ENCODE measurements at regions not wholly inside any gene's neighbourhood (a gene's known extent, or its start where the extent isn't known, plus 50 kb on each side); places are given as distances from the start of the nearest gene placed in this dataset.
"Not testable (repeated sequence)": the region's sequence is repeated elsewhere in the genome, so short reads cannot be mapped to it uniquely, and the experiment has no call there.

DNA sequence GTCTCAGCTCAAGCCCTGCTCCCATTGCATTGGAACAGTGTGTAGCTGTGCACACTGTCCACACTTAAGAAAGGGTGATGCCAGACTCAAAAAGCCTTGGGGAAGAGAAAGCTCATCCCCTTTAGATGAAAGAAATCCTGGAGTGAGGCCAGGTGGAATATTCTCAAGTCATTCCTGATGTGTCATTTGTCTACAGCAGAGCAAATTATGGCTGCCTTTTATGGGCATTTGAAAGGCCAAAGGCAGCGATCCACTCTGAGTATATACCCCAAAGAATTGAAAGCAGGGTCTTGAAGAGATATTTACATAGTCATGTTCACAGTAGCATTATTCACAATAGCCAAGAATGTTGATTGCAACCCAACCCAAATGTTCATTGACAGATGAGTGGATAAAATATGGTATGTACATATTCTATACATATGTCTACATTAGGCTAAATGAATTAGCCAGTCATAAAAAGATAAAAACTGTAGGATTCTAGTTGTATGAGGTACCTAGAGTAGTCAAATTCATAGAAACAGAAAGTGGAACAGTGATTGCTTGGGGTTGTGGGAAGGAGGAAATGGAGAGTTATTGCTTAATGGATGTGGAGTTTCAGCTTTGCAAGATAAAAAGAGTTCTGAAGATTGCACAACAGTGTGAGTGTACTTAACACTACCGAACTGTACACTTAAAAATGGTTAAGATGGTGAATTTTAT is 214.9 kb downstream of the KCNRG start:
- no peak for DNase-seq (ENCODE audit: low spot score)

DNA sequence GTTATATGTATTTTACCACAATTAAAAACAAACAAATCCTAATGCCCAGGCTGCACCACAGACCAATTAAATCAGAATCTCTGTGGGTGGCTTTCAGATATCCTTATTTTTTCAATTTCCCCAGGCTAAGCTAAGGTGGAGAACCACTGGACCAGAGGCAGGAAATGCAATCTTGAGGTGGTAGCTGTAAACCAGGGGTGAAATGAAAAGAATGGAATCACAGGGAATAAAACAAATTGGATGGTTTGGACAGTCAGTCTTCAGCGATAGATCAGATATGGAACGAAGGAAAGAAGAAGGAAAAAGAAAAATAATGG is 215.4 kb downstream of the KCNRG start:
- DNase-seq (ENCODE audit: low spot score) = no peak

DNA sequence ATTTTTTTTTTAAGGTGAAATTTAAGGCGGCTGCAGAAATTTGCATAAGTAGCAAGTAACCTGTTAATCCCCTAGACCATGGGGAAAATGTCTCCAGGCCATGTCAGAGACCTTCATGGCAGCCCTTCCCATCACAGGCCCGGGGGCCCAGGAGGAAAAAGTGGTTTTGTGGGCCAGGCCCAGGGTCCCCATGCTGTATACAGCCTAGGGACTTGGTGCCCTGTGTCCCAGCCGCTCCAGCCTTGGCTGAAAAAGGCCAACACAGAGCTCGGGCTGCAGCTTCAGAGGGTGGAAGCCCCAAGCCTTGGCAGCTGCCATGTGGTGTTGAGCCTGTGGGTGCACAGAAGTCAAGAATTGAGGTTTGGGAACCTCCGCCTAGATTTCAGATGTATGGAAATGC is 218.3 kb downstream of the KCNRG start:
- not testable (repeated sequence) for DNase-seq (ENCODE audit: low spot score)

DNA sequence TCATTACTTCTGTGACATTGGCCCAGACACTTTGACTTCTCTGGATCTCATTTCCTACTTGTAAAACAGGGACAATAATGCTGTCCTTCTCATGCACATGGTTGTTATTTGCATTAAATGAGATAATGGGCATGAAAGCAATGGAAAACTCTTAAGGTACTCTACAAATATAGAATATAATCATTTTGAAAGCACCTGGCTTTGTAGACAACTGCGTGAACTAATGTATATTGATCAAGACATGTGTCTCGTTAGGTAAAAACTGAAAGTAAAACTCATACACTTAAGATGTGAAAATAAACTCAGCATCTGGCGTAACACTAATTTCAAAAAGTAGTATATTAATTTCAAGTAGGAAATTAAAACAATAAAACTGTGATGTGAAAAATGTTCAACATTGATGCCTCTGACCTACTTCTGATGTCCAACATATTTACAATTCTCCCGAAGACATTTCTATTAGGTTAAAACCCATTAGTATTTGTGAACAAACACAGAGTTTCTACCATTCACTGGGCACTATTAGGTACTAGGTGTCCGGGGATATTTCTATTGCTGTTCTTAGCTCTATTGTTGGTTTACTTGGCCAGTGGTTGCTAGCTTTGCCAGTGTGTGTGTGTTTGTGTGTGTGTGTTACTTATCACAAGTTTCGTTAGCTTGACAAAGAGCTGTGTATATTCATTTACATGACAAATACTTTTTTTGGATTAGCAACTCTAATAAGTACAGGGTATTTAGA is 220.5 kb downstream of the KCNRG start:
- no peak for DNase-seq (ENCODE audit: low spot score)

DNA sequence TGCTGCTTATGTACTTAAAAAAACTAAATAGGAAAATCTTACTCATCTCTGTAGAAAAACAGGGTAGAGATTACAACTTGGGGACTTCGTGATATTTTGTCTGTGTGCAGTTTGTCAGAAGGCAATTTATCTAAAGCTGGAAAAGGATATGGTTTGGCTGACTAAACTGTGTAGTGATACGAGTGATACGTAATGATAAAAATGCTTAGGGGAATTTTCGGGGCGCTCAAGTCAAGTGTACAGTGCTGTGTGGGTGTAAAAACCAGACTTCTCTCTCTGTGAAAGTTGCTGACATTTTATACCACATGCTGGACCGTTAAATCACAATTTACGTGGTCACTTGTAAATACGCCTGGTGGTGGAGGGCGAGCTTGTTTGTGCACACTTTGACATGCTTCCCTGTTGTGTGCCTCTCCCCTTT is 221.7 kb downstream of the KCNRG start:
- no peak for DNase-seq (ENCODE audit: low spot score)

DNA sequence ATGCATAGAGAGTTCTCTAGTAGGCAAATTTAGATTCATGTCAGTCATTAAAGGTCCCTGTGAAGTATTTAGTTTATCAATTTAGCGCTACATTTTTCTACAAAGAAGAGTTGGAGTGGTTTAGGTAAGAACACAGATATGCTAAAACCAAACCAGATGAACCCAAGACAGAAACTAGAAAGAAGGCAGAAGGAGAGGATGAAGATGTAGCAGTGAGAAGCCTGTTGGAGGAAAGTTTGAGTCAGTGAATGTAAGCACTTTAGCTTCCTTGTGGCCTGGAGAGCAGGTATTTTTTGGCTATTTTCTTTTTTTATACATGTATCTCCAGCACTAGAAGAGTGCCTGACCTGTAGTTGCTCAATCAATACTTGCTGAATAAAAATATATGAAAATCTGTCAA is 223.7 kb downstream of the KCNRG start:
- no peak for DNase-seq (ENCODE audit: low spot score)

DNA sequence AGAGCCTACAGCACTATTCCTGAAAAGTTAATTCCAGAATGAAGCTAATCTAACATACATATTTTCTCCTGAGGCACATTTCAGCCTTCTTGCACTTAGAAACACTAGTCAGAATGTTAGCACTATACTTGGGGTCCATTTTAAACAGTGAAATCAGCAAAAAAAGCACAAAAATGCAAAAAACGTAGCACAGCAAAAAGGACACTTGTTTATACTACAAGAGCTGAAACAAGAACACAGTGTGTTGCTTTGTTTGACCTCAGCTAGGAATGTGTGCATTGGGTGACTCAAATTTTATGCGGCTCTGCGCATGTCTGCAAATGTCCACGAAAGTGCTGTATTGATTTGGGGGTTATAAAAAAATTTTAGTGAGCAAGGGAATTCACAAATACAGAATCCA is 226.2 kb downstream of the KCNRG start:
- DNase-seq (ENCODE audit: low spot score) = no peak

DNA sequence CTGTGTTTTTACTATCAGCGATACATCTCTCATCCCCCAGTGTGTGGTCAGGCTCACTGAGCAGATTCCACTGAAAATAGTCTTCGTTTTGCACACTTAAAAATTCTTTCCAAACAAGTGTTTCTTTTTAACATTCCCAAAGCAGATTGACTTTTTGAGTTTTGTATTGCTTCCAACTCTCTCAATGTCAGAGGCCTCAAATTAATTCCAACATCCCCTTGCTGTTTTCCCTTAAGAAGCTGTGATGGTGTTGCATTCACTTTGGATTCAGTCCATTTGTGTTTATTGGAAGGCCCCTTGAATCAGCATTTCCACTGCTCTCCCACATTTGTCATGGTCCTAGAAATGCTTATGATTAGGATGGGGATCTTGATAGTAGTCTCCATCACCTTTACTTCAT is 228.7 kb downstream of the KCNRG start:
- DNase-seq (ENCODE audit: low spot score) = no peak

DNA sequence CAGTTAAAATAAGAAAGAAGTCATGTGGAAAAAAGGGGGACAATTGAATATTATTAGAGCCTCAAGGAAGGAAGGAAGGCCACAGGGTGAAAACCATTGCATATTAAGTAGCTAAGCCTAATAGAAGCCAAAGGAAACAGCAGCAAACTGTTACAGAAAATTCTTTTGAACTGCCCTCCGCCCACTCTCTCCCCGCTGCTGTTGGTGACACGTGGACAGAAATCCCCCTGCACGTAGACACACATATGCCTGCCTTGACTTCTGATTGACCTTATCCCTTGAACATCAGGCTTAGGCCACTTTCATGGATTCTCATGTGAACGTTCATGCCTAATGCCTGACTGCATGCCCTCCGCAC is 229.1 kb downstream of the KCNRG start:
- no peak for DNase-seq (ENCODE audit: low spot score)

DNA sequence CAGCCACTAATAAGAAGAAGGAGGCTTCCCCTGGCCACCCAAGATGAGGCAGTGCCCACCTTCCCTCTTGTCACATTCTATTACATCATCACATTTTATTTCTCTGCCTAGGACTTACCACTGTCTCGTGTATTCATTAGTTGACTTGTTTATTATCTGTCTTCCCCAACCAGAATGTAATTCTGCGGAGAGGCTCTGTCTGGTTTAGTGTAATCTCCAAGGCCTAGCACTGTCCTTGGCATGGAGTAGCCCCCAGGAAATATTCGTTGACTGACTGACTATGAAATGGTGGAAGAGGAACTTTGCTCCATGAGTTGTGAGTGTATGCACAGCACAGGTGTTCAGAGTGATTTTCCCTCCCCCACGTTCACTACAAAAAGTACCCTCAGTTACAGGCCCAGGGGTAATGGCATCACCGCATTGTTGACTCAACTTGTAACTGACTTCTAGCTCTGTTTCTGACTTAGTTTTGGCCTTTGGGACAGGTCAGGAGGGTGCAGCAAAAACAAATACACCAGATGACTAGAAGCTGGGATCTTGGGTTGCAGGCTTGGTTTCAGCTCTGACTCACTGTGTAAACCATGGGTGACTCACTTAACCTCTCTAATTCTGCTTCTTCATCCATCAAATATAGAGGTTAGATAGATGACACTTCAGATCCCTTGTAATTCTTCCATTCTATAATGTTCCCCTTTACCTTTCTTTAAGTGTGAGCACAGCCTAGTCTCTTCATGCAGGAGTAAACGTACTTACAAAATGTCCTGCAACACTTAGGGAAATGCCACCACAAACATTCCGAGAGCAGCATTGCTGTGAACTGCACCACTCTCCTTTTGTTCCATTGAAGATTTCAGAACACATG is 229.7 kb downstream of the KCNRG start:
- DNase-seq (ENCODE audit: low spot score) = no peak

DNA sequence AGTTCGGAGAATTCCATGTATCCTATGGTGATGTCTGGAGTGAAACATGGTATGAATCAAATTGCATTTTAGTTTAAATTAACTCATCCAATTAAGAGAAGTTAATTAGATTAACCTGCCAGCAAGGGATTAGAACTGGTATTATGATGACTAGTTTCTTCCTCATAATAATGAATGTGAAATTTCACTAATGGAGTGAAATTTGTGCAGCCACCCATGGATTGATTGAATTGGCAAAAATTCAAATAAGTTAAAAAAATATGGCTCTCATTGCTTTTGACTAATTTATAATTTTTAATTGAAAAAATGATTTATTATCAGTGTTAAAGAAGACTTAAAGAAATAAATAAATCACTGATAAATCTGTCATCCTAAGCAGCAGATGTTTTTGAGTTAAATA is 232.0 kb downstream of the KCNRG start:
- no peak for DNase-seq (ENCODE audit: low spot score)

DNA sequence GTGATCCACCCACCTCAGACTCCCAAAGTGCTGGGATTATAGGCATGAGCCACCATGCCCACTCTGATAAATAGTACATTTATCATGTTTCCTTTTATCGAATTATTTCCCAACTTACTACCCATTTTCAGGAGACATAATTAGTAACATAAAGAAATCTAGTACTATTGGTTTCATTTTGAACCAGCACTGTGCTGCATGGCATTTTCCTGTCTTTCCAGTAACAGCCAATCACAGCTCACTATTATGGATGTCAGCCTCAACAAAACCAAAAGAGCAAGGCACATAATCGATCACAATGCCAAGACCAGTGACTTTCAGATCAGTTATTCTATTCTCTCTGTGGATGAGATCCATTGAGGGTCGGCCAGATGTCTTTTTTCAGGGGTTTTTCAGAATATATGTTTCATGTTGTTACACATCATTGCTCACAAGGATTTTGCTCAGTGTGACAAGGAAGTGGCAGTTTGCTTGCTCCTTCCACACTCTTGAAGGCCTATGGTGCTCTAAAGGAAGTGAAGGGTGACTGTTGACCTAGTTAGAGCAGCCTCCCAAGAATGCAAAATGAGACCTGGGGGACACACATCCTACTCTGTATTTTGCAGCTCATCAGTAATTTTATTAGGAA is 233.4 kb downstream of the KCNRG start:
- no peak for DNase-seq (ENCODE audit: low spot score)

DNA sequence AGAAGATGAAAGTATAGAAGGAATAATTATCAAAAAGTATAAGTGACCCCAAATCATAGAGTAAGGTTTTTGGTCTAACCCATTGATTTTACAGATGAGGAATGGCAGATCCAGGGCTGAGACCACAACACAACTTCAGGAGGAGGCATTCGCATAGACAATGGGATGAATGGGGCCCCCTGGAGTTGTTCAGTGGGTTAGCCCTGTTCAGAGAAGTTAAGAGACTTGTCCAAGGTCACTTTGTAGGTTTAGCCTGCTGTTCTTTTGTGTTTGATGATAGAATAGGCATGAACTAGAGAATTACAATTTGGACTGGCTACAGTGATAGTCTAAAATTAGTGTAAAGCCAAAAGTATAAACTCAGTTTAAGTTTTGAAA is 233.9 kb downstream of the KCNRG start:
- DNase-seq (ENCODE audit: low spot score) = no peak

DNA sequence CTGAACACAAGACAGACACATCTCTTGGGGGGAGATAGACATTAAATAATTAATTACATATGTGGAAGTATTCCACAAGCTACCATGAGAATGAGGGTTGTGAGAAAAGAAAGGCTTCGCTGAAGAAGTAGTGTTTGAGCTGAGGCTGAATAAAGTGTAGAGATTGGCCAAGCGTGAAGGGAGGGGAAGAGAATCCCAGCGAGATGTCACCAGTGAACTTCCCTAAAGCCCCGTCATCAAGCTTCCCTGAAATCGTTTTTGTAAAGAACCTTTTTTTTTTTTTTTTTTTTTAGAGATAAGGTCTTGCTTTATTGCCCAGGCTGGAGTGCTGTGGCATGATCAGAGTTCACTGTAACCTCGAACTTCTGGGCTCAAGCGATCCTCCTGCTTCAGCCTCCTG is 235.2 kb downstream of the KCNRG start:
- DNase-seq (ENCODE audit: low spot score) = no peak

DNA sequence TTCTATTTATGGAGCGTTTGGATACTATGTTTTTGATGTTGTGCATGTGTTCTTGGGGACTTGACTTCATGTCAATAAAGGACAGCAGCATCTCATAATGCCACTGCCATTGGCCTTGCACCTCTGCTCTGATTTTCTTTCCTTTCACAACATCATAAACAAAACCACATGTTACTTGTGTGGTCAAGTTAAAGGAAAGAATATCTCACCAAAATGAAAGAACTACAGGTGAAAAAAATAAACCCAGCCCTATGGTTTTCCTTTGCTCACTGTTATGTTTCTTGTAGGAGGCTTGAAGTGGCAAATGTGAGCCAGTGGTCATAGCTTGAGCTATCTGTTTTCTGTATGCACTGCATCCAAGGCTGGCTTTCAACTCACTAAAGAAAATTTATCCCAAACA is 240.4 kb downstream of the KCNRG start:
- no peak for DNase-seq (ENCODE audit: low spot score)

DNA sequence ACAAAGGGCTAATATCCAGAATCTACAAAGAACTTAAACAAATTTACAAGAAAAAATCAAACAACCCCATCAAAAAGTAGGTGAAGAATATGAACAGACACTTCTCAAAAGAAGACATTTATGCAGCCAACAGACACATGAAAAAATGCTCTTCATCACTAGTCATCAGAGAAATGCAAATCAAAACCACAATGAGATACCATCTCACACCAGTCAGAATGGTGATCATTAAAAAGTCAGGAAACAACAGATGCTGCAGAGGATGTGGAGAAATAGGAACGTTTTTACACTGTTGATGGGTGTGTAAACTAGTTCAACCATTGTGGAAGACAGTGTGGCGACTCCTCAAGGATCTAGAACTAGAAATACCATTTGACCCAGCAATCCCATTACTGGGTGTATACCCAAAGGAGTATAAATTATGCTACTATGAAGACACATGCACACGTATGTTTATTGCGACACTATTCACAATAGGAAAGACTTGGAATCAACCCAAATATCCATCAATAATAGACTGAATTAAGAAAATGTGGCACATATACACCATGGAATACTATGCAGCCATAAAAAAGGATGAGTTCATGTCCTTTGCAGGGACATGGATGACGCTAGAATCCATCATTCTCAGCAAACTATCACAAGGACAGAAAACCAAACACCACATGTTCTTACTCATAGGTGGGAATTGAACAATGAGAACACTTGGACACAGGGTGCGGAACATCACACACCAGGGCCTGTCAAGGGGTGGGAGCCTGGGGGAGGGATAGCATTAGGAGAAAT is 241.5 kb downstream of the KCNRG start:
- DNase-seq (ENCODE audit: low spot score) = not testable (repeated sequence)

DNA sequence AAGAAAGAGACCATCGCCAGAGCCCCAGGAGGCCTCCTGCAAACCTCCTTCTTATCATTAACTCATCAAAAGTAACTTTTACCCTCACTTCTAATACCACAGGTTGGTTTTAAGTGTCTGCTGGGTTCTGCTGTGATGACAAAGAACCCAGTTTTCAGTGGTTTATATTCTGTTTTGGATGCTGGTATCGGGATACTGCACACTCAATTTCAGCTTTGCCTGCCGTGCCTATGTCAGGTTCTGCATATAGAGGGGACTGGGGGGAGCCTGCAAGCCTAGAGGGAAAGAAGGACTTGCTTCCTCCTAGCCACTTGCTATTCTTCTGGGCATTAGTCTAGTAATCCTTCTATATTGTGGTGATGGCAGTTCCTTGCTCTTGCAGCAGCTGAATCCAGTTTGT is 242.4 kb downstream of the KCNRG start:
- no peak for DNase-seq (ENCODE audit: low spot score)

DNA sequence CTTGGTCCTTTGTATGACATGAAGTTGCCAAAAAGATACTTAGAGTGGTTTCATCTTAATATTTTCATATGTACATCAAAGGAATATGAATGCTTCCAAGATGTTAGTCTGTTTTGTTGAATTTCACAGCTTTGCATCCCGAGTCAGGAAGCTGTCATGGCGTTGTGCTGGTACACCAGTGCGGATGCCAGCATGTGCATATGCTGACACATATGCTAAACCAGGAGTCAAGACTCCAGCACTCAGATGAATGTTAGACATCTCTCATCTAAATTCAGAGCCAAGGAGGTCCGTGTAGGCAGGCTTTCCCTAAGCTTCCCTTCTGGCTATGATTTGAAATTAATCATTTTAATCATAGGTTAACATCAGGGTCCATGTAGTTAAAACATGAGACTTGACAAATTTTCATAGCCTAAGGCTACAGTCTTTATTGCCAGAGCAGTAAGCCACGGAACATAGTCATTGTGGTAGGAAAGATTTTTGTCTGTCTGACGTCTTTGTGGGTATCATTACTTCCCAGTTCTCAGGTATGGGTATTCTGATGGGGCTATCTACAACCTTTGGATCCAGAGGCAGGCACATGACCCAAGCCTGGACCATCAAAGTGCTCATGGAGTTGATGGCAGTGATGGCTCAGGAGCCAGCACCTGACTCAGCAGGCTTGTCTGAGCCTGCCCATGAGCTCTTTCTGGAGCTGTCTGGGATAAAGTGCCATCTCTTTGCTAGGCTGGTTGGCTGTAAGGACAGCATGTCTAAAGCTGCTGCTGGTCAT is 246.1 kb downstream of the KCNRG start:
- DNase-seq (ENCODE audit: low spot score) = no peak

DNA sequence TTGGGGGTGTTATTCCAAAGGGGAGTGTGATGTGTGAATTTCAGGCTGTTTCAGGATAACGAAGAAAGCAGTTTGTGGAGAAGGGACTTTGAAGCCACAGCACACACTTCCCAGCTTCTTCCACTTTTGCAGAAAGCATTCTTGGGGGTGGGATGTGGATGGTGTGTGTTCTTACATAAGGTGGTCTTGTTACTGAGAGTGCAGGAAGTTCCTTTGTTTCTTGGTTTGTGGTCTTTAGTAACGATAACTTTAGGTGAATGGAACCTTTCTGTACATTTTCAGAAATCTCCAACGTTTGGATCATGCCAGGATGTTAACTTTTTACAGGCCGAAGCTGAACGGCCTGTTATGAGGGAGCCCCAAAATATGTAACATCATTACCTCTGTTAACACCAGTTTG is 251.8 kb downstream of the KCNRG start:
- no peak for DNase-seq (ENCODE audit: low spot score)

DNA sequence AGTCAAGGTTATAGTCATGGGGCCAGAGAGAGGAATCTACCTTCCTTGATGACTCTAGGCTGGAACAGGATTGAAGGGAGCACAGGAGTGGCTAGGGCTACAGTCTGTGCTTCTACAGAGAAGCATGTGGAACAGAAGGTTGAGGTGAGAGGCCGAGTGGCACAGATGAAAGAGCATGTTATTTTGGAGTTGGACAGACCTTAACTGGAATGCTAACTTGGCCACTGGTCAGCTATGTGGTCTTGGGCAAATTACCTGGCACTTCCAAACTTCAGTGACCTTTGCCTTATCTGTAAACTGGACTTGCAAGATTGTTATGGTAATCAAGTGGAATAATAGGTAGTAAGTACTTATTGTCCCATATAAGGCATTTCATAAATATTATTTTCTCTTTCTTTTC is 252.7 kb downstream of the KCNRG start:
- no peak for DNase-seq (ENCODE audit: low spot score)

DNA sequence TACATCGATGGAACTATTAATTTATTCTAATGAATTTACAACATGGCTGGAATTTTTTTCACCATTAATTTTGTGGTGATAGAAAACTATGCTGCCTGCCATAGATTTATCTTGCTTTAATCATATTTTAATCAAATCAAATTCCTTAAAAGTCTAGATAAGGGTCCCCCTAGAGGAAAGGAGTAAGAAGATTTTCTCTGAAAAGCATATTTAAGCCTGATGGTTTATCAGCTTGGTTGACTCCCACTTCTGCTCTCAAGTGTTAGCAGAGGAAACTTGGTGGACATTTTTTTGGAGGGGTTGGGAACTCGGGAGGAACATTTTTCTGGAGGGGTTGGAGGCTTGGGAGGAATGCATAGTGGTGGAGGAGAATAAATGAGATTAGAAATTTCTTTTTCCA is 253.3 kb downstream of the KCNRG start:
- no peak for DNase-seq (ENCODE audit: low spot score)

Data from ureter (tissue), 1 donor.